GM19463 (cell line): ENCODE measurements at regions not wholly inside any gene's neighbourhood (a gene's known extent, or its start where the extent isn't known, plus 50 kb on each side); places are given as distances from the start of the nearest gene placed in this dataset.
"Not testable (repeated sequence)": the region's sequence is repeated elsewhere in the genome, so short reads cannot be mapped to it uniquely, and the experiment has no call there.

ENCODE experiments used
- ATAC-seq: cut with Tn5 transposase; IDR thresholded peaks from one replicate; pipeline ENCODE4 v1.9.1; 2021; ENCODE audit warnings: mild to moderate bottlenecking, moderate library complexity; ENCODE audit not compliant: unreplicated experiment

- ATAC-seq = no peak
These were observed 634.0 kb downstream of the UQCRFS1 start for GRCh38 chr19:28578786-28579505.

GRCh38 chr19:28578208-28578607, 634.7 kb downstream of the UQCRFS1 start:
- no peak for ATAC-seq

GRCh38 chr19:28577666-28578065, 635.3 kb downstream of the UQCRFS1 start:
- ATAC-seq = no peak

GRCh38 chr19:28577233-28577632, 635.7 kb downstream of the UQCRFS1 start:
- no peak for ATAC-seq

- ATAC-seq = no peak
These were observed 637.1 kb downstream of the UQCRFS1 start for GRCh38 chr19:28575816-28576215.

- not testable (repeated sequence) for ATAC-seq
These were observed 637.6 kb downstream of the UQCRFS1 start for GRCh38 chr19:28575312-28575711.

GRCh38 chr19:28574212-28574611, 638.7 kb downstream of the UQCRFS1 start:
- ATAC-seq = no peak

- ATAC-seq = no peak
These were observed 643.5 kb downstream of the UQCRFS1 start for GRCh38 chr19:28569132-28570131.

GRCh38 chr19:28567834-28568233, 645.1 kb downstream of the UQCRFS1 start:
- no peak for ATAC-seq

GRCh38 chr19:28563964-28564921, 648.7 kb downstream of the UQCRFS1 start:
- ATAC-seq = no peak

- ATAC-seq = no peak
These were observed 652.2 kb downstream of the UQCRFS1 start for GRCh38 chr19:28560786-28561185.

GRCh38 chr19:28558783-28559182, 654.2 kb downstream of the UQCRFS1 start:
- no peak for ATAC-seq

GRCh38 chr19:28556371-28556770, 656.6 kb downstream of the UQCRFS1 start:
- ATAC-seq = no peak

GRCh38 chr19:28555317-28555716, 657.6 kb downstream of the UQCRFS1 start:
- ATAC-seq = no peak

GRCh38 chr19:28554321-28555091, 658.4 kb downstream of the UQCRFS1 start:
- ATAC-seq = no peak

- no peak for ATAC-seq
These were observed 659.2 kb downstream of the UQCRFS1 start for GRCh38 chr19:28553764-28554163.

GRCh38 chr19:28553005-28553404, 659.9 kb downstream of the UQCRFS1 start:
- ATAC-seq = no peak

- no peak for ATAC-seq
These were observed 663.2 kb downstream of the UQCRFS1 start for GRCh38 chr19:28549680-28550277.

- no peak for ATAC-seq
These were observed 666.7 kb downstream of the UQCRFS1 start for GRCh38 chr19:28546148-28546685.
